Parathyroid adenoma (tissue), 2 donors: ENCODE measurements at regions not wholly inside any gene's neighbourhood (a gene's known extent, or its start where the extent isn't known, plus 50 kb on each side); places are given as distances from the start of the nearest gene placed in this dataset.

Experiments
- H2AFZ ChIP-seq: fragments of 300-600 bp; sonication (generic); one replicate; pipeline ENCODE4 v1.7.0; 2017; ENCODE audit warnings: antibody characterized with exemption, mild to moderate bottlenecking
- H3K27ac ChIP-seq: fragments of 300-600 bp; sonication (generic); one replicate; pipeline ENCODE4 v1.7.0; 2017
- H3K27me3 ChIP-seq: fragments of 300-600 bp; sonication (generic); one replicate; pipeline ENCODE4 v1.7.0; 2017; ENCODE audit warnings: low read length; ENCODE audit not compliant: control insufficient read depth, insufficient read depth
- H3K36me3 ChIP-seq: fragments of 300-600 bp; sonication (generic); one replicate; pipeline ENCODE4 v1.7.0; 2017; ENCODE audit warnings: low read length; ENCODE audit not compliant: control insufficient read depth, insufficient read depth
- H3K4me1 ChIP-seq: fragments of 300-600 bp; sonication (generic); one replicate; pipeline ENCODE4 v1.7.0; 2017; ENCODE audit warnings: control low read depth
- H3K4me2 ChIP-seq: fragments of 300-600 bp; sonication (generic); one replicate; pipeline ENCODE4 v1.7.0; 2017; ENCODE audit warnings: low read length
- H3K4me3 ChIP-seq: fragments of 300-600 bp; sonication (generic); one replicate; pipeline ENCODE4 v1.7.0; 2017; ENCODE audit warnings: low read depth, low read length
- H3K79me2 ChIP-seq: fragments of 300-600 bp; sonication (generic); one replicate; pipeline ENCODE4 v1.7.0; 2017; ENCODE audit warnings: control low read depth
- H3K9ac ChIP-seq: fragments of 300-600 bp; sonication (generic); one replicate; pipeline ENCODE4 v1.7.0; 2017; ENCODE audit warnings: mild to moderate bottlenecking
- H3K9me3 ChIP-seq: fragments of 300-600 bp; sonication (generic); one replicate; pipeline ENCODE4 v1.7.0; 2017; ENCODE audit warnings: low read length; ENCODE audit not compliant: control insufficient read depth
- CTCF ChIP-seq: fragments of 300-600 bp; sonication (generic); IDR thresholded peaks from one replicate; pipeline ENCODE4 v1.7.0; 2017; ENCODE audit warnings: antibody characterized with exemption, mild to moderate bottlenecking
- donor health status: primary hyperparathyroidism.

GRCh38 chr7:3244241-3244814 lies 56.7 kb upstream of the SDK1 start:
- H3K4me1 ChIP-seq: no peaks in the 10 kb centered on the region
- no peak overlapping the region for H3K27ac ChIP-seq
- no peak overlapping the region for H3K4me3 ChIP-seq
- H3K27me3 ChIP-seq: no peaks in the 10 kb centered on the region
- H3K9ac ChIP-seq: no peak overlapping the region
- no peak overlapping the region for H2AFZ ChIP-seq
- H3K36me3 ChIP-seq: no peaks in the 10 kb centered on the region
- H3K4me2 ChIP-seq: no peak overlapping the region
- TF ChIP-seq CTCF: no peak
- H3K9me3 ChIP-seq: no peaks in the 10 kb centered on the region
- H3K79me2 ChIP-seq: no peaks in the 10 kb centered on the region

- no peaks in the 10 kb centered on the region for H3K79me2 ChIP-seq
- H3K4me3 ChIP-seq: no peak overlapping the region
- no peak overlapping the region for H2AFZ ChIP-seq
- no peaks in the 10 kb centered on the region for H3K9me3 ChIP-seq
- H3K9ac ChIP-seq: no peak overlapping the region
- no peak for TF ChIP-seq CTCF
- no peaks in the 10 kb centered on the region for H3K4me1 ChIP-seq
- H3K4me2 ChIP-seq: no peak overlapping the region
- no peak overlapping the region for H3K27ac ChIP-seq
- no peaks in the 10 kb centered on the region for H3K27me3 ChIP-seq
- no peaks in the 10 kb centered on the region for H3K36me3 ChIP-seq
Measured at GRCh38 chr7:3245077-3245476, 56.0 kb upstream of the SDK1 start.

- Histone ChIP-seq H3K36me3 (no peaks in the 10 kb centered on the region), H3K9me3 (no peaks in the 10 kb centered on the region), H3K79me2 (no peaks in the 10 kb centered on the region), H2AFZ (no peak overlapping the region), H3K4me3 (no peak overlapping the region), H3K4me1 (no peaks in the 10 kb centered on the region), H3K27ac (no peak overlapping the region), H3K9ac (no peak overlapping the region), H3K4me2 (no peak overlapping the region), H3K27me3 (no peaks in the 10 kb centered on the region)
- TF ChIP-seq CTCF: no peak
Measured at GRCh38 chr7:3245721-3246120, 55.3 kb upstream of the SDK1 start.

GRCh38 chr7:3246127-3246526 lies 54.9 kb upstream of the SDK1 start:
- no peak overlapping the region for H3K4me2 ChIP-seq
- H3K27ac ChIP-seq: no peak overlapping the region
- TF ChIP-seq CTCF: no peak
- H3K4me1 ChIP-seq: no peaks in the 10 kb centered on the region
- no peaks in the 10 kb centered on the region for H3K27me3 ChIP-seq
- no peaks in the 10 kb centered on the region for H3K79me2 ChIP-seq
- no peak overlapping the region for H3K4me3 ChIP-seq
- no peak overlapping the region for H2AFZ ChIP-seq
- H3K9me3 ChIP-seq: no peaks in the 10 kb centered on the region
- no peaks in the 10 kb centered on the region for H3K36me3 ChIP-seq
- no peak overlapping the region for H3K9ac ChIP-seq

- Histone ChIP-seq H3K36me3 (no peaks in the 10 kb centered on the region), H3K79me2 (no peaks in the 10 kb centered on the region), H3K9ac (no peak overlapping the region), H3K4me3 (no peak overlapping the region), H3K27me3 (no peaks in the 10 kb centered on the region), H2AFZ (no peak overlapping the region), H3K9me3 (no peaks in the 10 kb centered on the region), H3K4me2 (no peak overlapping the region), H3K27ac (no peak overlapping the region), H3K4me1 (no peaks in the 10 kb centered on the region)
- TF ChIP-seq CTCF: no peak
Measured at GRCh38 chr7:3246651-3247050, 54.4 kb upstream of the SDK1 start.
